MCF 10A (cell line): ENCODE measurements at regions not wholly inside any gene's neighbourhood (a gene's known extent, or its start where the extent isn't known, plus 50 kb on each side); places are given as distances from the start of the nearest gene placed in this dataset.

Experiments used
- BruUV-seq: library from RNA; stranded (reverse); fragments of 400-500 nt; replicated peaks from 2 replicates; lab custom pipeline; 2021; lab: Mats Ljungman, UMichigan
- CTCF ChIA-PET: fragments of 300-600 bp; sonication (Branson Sonifier 250); formaldehyde crosslinking; extraction: SDS; loops from one replicate; lab custom pipeline; 2021; ENCODE audit warnings: antibody characterized with exemption, inconsistent platforms; lab: Yijun Ruan, JAX
- POLR2A ChIA-PET: fragments of 300-600, 350-650 bp; sonication (Branson Sonifier 250); formaldehyde crosslinking; extraction: SDS; loops from one replicate; lab custom pipeline; 2020; ENCODE audit warnings: antibody characterized with exemption, inconsistent platforms; lab: Yijun Ruan, JAX
- DNase-seq: peaks from one replicate; pipeline ENCODE4 v3.0.0-alpha.2; 2018; ENCODE audit not compliant: unreplicated experiment
- H3K27ac Mint-ChIP-seq: one replicate; pipeline ENCODE4 v1.8.0; 2022; ENCODE audit warnings: mild to moderate bottlenecking, low read depth, mixed read lengths; ENCODE audit not compliant: unreplicated experiment
- H3K27me3 Mint-ChIP-seq: one replicate; pipeline ENCODE4 v1.8.0; 2022; ENCODE audit warnings: mixed read lengths; ENCODE audit not compliant: insufficient read depth, unreplicated experiment
- H3K36me3 Mint-ChIP-seq: one replicate; pipeline ENCODE4 v1.8.0; 2022; ENCODE audit warnings: mild to moderate bottlenecking, moderate library complexity, mixed read lengths; ENCODE audit not compliant: insufficient read depth, unreplicated experiment
- H3K4me1 Mint-ChIP-seq: one replicate; pipeline ENCODE4 v1.8.0; 2022; ENCODE audit warnings: mixed read lengths; ENCODE audit not compliant: insufficient read depth, unreplicated experiment
- H3K4me3 Mint-ChIP-seq: one replicate; pipeline ENCODE4 v1.8.0; 2022; ENCODE audit warnings: mild to moderate bottlenecking, moderate library complexity, mixed read lengths; ENCODE audit not compliant: unreplicated experiment
- H3K9me3 Mint-ChIP-seq: one replicate; pipeline ENCODE4 v1.8.0; 2022; ENCODE audit warnings: mixed read lengths; ENCODE audit not compliant: unreplicated experiment
- CTCF ChIP-seq: fragments of 200-600 bp; IDR thresholded peaks from one replicate; pipeline ENCODE4 v1.8.0; 2022; ENCODE audit warnings: antibody characterized with exemption, mild to moderate bottlenecking; ENCODE audit not compliant: unreplicated experiment
- intact Hi-C: fragments of 100-400 bp; cut with micrococcal nuclease; formaldehyde crosslinking; loops from 2 replicates; pipeline ENCODE4 v1.14.1; 2022

GRCh38 chr15:100794008-100794407 lies 85.6 kb upstream of the ALDH1A3 start:
- TF ChIP-seq CTCF, result no peak
- H3K4me1 Mint-ChIP-seq, result no peaks in the 10 kb centered on the region
- no peaks in the 10 kb centered on the region for H3K9me3 Mint-ChIP-seq
- H3K36me3 Mint-ChIP-seq, result no peaks in the 10 kb centered on the region
- no peak for DNase-seq
- no peak overlapping the region for H3K27ac Mint-ChIP-seq
- intact Hi-C loops, result no loop called here
- H3K4me3 Mint-ChIP-seq, result no peak overlapping the region
- CTCF ChIA-PET, result no interaction called here
- POLR2A ChIA-PET, result interaction anchor here (0.6 kb wide), 1 partner anchor 17 kb away, joined by 3 read pairs; no protein-coding TSS in a partner anchor
- H3K27me3 Mint-ChIP-seq, result no peaks in the 10 kb centered on the region
- BruUV-seq, result no TSS peak

GRCh38 chr15:100801256-100801900 lies 78.3 kb upstream of the ALDH1A3 start:
- intact Hi-C loops, result no loop called here
- Mint-ChIP-seq H3K36me3 (no peaks in the 10 kb centered on the region), H3K4me1 (no peaks in the 10 kb centered on the region), H3K27ac (no peak overlapping the region), H3K4me3 (no peak overlapping the region), H3K9me3 (no peaks in the 10 kb centered on the region), H3K27me3 (no peaks in the 10 kb centered on the region)
- TF ChIP-seq CTCF, result no peak
- ChIA-PET POLR2A (no interaction called here), CTCF (no interaction called here)
- DNase-seq, result no peak
- BruUV-seq, result no TSS peak

- Mint-ChIP-seq H3K27ac (no peak overlapping the region), H3K4me1 (no peaks in the 10 kb centered on the region), H3K27me3 (no peaks in the 10 kb centered on the region), H3K36me3 (no peaks in the 10 kb centered on the region), H3K9me3 (no peaks in the 10 kb centered on the region), H3K4me3 (no peak overlapping the region)
- POLR2A ChIA-PET, result no interaction called here
- CTCF ChIA-PET, result interaction anchor here (0.7 to 1.0 kb wide), 3 partner anchors 34 to 343 kb away, joined by 3 to 4 read pairs (median 3); no protein-coding TSS in a partner anchor
- BruUV-seq, result no TSS peak
- TF ChIP-seq CTCF, result no peak
- no peak for DNase-seq
- intact Hi-C loops, result no loop called here
Measured at GRCh38 chr15:100802421-100803170, 77.0 kb upstream of the ALDH1A3 start.

- ChIA-PET POLR2A (no interaction called here), CTCF (interaction anchor here (0.5 to 1.0 kb wide), 4 partner anchors 33 to 344 kb away, joined by 3 to 4 read pairs (median 3); no protein-coding TSS in a partner anchor)
- Mint-ChIP-seq H3K4me3 (no peak overlapping the region), H3K4me1 (no peaks in the 10 kb centered on the region), H3K27ac (no peak overlapping the region), H3K9me3 (no peaks in the 10 kb centered on the region), H3K27me3 (no peaks in the 10 kb centered on the region), H3K36me3 (no peaks in the 10 kb centered on the region)
- no TSS peak for BruUV-seq
- intact Hi-C loops, result no loop called here
- no peak for TF ChIP-seq CTCF
- DNase-seq, result no peak
Measured at GRCh38 chr15:100803171-100803440, 76.5 kb upstream of the ALDH1A3 start.
